Hepatocyte (in vitro differentiated cells): ENCODE measurements at regions not wholly inside any gene's neighbourhood (a gene's known extent, or its start where the extent isn't known, plus 50 kb on each side); places are given as distances from the start of the nearest gene placed in this dataset.

Experiments
- CTCF ChIP-seq: fragments of 200-600 bp; sonication (generic); IDR thresholded peaks from 2 replicates; pipeline ENCODE4 v1.5.1; 2016; ENCODE audit warnings: antibody characterized with exemption, mild to moderate bottlenecking; ENCODE audit not compliant: poor library complexity
- EZH2 ChIP-seq: fragments of 200-600 bp; sonication (generic); IDR thresholded peaks from 2 replicates; pipeline ENCODE4 v1.6.1; 2016; ENCODE audit warnings: antibody characterized with exemption, mild to moderate bottlenecking, borderline replicate concordance

- TF ChIP-seq CTCF (no peak), EZH2 (no peak)
Observed at GRCh38 chr3:193048127-193048526, 130.5 kb upstream of the MB21D2 start.
